HG03565 (cell line): ENCODE measurements at regions not wholly inside any gene's neighbourhood (a gene's known extent, or its start where the extent isn't known, plus 50 kb on each side); places are given as distances from the start of the nearest gene placed in this dataset.

Experiments used
- ATAC-seq: cut with Tn5 transposase; IDR thresholded peaks from one replicate; pipeline ENCODE4 v1.9.1; 2021; ENCODE audit warnings: mild to moderate bottlenecking, moderate library complexity; ENCODE audit not compliant: unreplicated experiment

DNA sequence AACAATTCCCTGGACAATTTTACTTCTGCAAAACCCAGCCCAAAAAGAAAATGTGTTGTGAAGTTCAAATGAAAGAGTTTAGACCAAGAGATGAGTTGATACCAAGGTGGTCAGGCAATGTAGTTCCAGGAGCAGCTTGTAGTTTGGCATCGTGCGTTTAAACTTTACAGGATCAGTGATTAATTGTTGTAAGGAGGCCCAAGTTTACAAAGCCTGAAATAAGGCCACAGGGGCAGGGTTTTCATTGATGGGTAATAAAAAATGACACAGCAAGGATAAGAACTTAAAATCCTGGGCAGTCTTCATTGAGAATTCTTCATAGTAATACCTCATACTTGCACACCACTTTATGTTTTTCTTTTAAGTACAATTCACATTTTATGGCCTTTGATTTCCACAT, 463.9 kb upstream of the HNRNPA3 start:
- ATAC-seq: no peak

DNA sequence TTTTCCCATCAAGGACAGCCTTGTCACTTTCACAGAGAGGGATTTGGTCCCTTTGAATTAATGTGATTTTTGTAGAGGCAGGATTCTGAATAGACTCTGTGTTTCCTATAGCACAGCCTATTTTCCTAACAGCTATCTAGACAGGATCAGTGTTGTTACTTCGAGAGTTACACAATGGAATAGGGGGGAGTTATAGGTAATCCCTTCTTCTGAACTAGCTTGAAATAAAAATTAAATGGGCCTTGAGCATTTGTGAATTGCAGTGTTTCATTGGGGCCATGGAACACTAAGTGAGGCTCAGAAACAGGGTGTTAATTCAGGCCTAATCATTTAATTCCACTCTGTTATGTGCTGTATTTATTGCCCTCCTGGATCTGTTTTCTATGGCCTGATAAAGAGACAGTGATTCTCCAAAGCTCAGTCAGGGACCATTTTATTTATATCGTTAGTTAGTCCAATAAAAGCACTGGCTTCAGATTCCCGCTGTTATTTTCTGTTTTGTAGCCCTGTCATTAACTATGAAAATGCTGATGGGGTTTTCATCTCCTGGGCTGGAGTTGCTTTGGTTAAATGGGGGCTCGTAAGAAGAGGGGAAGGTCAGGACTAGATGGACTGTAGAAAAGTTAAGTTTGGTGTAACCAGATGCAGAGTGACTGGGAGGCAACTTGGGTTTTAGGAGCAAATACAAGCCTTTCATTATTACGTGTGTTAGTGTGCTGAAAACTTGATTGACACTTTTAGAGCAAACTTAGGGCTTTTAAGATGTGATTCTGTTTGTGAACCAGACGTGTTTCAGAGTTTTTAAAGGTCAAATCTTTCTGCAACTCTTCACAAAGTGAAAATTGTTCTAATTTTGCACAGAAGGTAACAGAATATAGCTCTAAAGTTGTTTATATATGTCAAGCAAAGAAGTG, 461.0 kb upstream of the HNRNPA3 start:
- ATAC-seq: no peak

DNA sequence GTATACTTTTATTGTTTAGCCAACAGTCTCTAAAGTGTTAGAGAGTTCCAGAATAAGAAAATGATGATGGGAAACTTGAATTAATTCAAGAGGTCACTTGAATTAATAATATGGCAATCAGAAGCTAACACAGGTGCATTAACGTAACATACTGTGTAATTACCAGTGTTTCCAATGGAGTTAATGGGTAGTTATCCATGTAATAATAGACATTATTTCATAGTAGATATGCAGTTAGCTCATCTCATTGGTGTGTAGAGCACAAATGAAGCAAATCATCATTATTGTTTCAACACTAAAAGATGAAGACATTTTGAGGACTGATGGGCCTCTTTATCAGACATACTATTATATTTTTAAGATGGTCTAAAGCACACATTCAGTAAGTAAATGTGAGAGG, 460.3 kb upstream of the HNRNPA3 start:
- ATAC-seq: no peak

DNA sequence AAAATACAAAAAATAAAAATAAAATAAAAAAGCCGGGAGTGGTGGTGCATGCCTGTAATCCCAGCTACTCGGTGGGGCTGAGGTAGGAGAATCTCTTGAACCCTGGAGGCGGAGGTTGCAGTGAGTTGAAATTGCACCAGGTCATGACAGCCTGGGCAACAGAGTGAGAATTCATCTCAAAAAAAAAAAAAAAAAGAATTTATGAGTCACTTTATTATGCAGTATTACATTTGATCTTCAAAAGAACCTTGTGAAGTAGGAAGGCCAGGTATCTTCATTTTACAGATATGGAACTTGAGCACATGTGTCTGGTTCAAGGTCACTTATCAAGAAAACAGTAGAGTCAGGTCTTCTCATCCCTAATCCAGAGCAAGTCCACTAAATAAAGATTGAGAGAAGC, 459.4 kb upstream of the HNRNPA3 start:
- no peak for ATAC-seq

DNA sequence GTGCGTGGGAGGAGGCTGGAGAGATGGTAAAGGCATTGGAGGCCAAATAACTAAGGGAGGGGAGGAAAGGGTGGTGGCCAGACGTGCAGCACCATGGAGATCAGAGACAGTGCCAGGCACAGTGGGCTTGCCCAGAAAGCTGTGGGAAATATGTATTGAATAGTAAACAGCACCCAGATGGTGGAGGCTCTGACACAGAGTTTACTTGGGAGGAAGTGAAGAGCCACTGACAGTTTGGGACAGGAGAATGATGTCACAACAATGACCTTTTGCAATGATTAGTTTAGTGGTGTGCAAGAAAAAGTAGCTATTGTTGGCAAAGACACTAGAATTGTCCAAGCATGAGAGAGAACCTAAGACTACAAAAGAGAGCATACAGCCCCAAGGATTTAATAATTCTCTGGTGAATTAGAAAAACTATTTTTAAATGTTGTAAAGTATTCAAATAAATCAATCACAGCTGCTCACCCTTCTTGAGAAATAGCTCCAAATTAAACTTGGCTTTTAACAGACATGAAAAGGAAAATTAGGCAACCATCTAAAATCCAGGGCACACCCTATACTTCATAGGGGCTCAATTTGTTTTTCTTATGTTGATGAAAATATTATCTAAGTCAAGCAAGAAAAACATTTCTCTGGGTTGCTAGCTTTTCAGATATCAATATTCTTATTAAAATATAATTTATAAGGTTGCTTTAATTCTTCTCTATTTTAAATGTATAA, 458.7 kb upstream of the HNRNPA3 start:
- ATAC-seq: no peak

DNA sequence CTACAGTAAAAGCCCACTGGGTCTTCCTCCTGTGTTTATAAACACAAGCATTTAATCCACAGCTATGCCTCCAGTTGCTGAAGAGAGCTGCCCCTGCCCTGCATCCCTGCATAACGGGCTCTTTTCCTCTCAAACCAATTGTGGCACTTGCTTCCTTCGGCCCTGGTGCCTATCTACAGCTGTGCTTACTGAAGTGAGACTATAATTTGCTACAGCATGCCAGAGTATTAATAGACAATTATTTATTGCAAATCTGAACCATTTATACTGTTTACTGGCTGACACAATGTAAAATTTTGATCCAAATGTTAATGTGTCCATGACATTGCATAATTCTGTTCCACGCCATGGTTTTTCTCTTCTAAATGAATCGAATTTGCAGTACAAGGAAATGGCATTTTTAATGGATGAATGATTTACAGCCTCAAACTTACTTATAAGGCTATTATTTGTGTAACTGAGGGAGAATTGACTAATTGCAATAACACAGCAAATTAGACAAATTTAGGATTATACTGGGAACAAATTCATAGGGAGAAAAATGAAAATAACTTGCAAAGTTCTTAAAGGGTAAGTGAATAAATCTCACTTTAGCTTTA, 457.0 kb upstream of the HNRNPA3 start:
- ATAC-seq: no peak

DNA sequence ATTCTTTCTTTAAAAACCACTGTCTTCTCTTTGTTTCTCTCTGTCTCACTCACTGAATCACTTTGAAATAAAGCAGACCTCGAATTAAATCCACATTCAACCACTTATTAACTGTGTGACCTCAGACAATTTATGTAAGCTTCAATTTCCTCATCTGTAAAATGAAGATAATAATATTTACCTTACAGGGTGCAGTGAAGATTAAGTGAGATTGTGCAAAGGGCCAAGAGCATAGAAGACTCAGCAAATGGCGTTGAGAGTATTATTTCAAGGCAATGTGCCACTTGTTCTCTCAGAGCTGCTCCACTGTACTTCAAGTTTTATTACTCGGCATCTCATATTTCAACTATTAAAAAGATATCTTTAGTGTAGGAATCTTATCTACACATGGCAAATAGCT, 454.2 kb upstream of the HNRNPA3 start:
- no peak for ATAC-seq

DNA sequence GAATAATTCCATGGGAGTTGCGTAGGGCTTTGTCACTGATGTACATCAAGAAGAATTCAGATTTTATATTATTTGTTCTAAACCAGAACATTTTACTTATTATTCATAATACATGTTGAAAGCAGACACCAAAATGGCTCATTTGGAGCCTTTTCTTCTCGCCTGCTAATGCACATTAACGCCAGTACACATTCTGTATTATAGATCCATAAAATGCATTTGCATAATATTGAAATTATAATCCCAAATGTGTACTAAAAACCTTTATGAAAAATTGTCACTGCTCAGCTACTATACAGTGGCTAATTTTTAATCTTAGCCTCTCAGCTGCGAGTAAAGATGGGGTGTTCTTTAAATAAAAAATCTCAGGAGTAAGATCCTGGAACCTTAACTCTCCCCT, 452.2 kb upstream of the HNRNPA3 start:
- ATAC-seq: no peak

DNA sequence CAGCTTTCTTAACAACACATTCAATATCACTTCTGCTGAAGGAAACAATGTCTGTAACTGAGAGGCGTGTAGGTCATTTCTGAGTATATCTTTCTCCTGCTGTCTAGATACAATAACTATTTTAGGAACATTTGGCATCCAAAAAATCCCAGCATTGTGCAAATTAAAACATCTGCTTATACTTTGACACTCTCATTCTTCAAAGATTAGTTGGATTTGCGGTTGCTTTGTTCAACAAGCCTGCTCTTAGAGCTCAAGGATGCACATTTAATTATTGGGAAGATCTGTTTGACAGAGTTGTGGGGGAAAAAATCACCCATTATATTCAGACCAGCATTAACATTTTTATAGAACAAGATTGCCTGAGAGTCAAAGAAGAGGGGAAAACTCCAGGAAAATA, 449.5 kb upstream of the HNRNPA3 start:
- ATAC-seq: no peak

DNA sequence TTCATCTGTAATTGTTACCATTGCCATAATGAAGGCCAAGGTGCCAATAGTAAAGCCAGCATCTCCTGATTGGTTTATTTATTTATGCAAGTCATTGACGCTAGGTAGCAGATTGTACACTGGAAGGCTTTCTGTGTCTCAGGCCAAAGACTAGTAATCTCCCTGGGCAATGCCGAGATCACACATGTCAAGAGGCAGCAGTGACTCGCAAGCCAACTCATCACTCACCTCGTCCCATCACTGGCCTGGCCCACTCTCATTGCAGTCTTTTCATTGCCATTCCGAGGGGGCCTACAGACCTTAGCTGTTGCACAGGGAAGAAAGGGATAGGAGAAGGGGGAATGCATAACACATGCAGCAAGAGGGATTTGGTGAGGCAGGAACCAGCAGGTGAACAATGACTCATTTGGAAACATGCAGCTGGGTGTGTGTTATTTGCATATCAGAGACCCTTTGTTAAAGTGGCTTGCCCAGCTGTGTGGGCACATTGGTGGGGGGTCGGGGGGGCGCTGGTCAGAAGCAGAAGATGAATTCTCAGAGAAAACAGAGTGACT, 448.7 kb upstream of the HNRNPA3 start:
- ATAC-seq: no peak

DNA sequence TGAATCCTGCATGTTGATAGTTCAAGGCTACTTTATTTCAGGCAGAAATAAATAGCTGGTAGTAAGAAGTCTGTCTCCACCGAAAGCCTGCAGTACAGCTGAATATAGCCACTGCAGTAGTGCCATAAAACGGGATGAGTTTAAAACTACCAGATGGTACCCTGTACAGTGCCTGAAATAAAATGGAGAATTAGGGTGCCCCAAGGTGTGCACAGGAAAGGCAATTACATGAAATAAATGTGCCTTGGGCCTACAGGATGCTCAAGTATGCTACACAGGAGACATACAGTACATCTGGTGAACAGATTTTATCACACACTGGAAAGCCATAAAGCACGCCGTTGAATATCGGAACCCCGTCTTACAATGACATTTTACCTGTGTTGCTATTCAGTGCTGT, 447.7 kb upstream of the HNRNPA3 start:
- no peak for ATAC-seq

DNA sequence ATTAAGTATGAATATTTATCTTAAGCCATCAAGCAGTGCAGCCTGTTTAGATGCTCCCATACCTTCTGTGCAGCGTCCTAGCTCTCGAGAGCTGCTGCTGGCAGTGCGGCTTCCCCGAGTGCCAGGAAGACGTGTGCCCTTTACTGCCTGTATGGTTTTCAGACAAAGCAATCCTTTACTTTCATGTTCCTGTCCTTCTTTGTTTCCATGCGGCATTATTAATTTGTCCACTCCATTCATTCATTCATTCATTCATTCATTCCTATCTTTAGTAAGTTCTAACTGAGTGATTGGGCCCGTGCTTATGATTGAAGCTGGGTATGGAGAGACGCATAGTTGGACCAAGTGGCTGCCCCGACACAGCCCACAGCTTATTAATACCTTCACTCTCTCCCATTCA, 446.6 kb upstream of the HNRNPA3 start:
- no peak for ATAC-seq

DNA sequence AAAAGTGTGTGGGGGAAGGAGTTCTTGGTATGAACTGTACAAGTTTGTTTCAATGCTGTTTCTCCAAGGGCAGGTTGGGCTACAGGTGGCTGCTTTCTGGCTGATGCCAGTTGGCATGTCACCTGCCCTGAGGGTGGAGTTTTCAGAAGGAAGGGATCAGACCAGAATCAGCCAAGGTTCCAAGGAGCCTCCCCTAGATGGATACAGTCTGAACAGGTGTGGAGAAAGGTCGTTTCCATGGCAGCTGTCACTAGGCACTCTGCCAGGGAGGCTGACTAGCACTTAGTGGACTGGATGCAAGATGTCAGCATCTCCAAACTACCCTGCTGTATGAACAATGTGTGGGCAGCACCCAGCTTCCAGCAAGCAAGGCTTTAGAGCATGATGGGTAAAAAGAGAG, 444.4 kb upstream of the HNRNPA3 start:
- no peak for ATAC-seq

DNA sequence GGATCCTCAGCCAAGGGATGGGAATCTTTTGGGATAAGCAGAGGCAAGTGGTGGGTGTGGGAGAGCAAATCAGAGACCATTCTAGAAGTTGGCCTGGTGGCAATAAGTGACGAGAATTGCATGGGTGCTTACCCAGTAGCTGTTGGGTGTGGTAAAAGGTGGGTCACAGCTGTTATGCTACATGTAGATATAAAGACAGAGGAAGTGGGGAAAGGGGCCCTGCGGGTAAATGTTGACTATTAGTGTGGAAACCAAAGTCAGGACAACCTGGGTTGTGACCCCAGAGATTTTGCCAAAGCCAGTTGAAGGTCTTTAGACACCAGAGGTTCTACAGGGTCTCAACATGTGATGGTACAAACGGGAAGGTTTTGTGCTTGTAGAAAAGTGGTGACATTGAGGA, 443.6 kb upstream of the HNRNPA3 start:
- no peak for ATAC-seq

DNA sequence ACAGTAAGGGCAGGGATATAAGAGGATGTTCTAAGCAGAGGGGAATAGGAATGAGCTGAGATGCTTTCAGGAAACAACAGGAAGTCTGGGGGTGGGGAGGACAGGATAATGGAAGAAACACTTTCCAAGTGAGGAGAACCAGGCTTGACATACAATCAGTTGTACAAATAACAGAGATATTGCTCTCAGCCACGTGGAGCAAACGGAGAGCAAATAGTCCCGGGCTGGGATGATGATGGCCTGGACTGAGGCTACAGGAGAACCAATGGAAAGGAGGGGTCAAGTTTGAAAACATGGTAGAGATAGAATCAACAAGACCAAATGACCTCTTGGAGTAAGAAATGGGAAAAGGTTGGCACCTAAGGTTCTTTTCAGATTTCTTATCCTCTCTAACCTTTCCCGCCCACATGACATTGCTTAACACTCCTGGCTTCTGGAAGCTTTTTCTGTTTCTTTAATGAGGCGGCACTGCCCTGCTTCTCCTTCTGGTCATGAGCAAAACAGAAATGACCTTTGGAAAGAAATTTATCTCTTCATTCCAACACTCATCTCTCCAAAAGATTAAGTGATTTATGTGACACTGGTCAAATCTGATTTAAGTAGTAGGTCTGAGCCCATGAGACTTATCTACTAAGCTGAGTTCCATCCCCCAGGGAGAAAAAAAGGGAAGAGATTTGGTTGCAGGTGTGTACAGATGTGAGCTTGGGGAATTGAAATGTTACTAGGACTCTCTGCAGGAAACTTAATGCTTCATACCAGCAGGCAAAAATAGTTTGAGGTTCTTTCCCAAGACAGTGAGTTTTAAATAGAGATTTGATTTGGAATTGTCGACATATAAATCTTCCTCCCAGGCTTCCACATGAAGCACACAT, 442.9 kb upstream of the HNRNPA3 start:
- ATAC-seq: no peak

DNA sequence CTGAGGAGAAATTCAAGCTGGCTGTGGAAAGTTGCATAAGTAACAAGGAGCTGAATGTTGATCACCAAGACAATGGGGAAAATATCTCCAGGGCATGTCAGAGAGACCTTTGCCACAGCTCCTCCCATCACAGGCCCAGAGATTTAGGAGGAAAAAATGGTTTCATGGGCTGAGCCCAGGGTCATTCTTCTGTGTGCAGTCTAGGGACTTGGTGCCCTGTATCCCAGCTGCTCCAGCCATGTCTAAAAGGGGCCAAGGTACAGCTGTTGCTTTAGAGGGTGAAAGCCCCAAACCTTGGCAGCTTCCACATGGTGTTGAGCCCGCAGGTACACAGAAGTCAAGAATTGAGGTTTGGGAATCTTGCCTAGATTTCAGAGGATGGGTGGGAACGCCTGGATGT, 439.8 kb upstream of the HNRNPA3 start:
- ATAC-seq: no peak

DNA sequence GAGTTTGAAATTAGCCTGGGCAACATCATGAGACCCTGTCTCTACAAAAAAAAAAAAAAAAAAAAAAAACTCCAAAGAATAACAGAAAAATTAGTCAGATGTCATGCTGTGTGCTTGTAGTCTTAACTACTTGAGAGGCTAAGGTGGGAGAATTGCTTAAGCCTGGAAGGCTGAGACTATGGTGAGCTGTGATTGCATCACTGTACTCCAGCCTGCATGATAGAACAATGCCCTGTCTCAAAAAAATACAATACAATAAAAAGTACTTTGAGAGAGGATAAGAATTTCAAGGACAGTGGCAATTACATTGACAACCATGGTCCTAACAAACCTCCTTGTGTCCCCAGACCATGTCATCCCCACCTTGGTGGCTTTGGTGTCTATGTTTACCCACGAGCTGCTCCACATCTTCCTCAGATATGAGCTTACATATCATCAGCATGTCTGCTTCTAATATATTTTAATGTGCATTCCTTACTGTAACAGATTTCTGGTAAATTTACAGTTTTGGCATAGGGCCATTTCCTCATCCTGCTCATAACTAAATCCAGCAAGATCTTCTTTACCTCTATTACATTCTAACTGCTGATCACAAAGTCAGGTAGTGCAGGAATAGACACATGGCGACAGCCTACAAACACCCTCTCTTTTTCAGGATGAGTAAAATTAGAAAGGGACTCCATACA, 437.7 kb upstream of the HNRNPA3 start:
- no peak for ATAC-seq

DNA sequence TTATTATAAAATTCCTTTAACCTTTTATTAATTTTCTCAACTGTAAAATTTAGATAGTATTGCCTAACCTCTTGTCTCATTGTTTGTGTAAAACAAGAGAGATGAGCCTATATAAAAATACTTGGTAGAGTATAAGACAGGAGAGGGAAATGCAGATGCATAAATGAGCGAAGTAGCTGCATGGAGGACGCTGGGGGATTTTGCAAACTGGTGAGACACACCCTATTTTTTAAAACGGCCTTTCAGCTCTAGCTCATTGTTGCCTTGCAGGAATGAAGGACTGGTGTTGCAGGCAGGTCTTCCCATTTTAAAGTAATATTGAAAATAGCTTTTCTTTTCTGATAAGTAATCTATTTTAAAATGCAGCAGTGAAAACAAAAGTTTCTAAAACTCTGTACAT, 435.3 kb upstream of the HNRNPA3 start:
- no peak for ATAC-seq

DNA sequence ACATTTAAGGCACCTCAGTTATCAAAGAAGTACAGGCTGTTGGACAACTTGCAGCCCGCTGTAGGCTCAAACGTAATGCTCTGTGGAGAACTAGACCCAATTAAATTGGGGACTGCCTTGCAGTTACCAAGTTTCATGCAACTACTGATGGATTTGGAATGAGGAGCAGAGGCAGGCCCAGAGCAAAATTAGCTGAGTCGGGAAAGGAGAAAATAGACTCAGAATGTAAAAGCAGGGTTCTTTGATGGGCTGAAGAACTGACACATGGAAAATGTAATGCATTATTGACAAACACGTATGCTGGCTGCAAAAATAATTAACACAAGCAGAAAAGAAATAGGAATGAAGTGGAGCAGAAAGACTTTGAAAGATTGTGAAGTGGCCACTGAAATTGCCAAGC, 432.7 kb upstream of the HNRNPA3 start:
- ATAC-seq: no peak

DNA sequence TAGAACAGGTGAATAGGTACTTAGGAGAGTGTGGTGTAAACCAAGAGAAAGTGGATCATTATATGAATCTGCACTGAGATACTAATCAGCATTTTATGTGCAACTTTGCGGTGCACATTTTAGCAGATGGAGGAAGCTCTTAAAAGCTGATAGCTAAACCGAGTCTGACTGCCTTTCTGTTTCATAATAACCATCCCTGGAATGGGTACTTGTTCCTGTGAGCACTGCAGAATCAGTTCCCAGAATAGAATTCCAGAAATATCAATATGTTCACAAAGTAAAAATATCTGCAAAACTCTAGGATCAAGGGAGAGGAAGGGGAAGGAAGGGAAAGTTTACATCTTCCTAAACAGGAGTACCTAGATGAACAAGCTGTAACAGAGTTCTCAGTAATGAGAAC, 432.2 kb upstream of the HNRNPA3 start:
- ATAC-seq: no peak
